GM10266 (cell line): ENCODE measurements at regions not wholly inside any gene's neighbourhood (a gene's known extent, or its start where the extent isn't known, plus 50 kb on each side); places are given as distances from the start of the nearest gene placed in this dataset.
"Not testable (repeated sequence)": the region's sequence is repeated elsewhere in the genome, so short reads cannot be mapped to it uniquely, and the experiment has no call there.

Source experiments
- DNase-seq: peaks from one replicate; pipeline ENCODE4 v3.0.0; 2012; ENCODE audit errors: extremely low spot score
- CTCF ChIP-seq: IDR thresholded peaks from 2 replicates; pipeline ENCODE4 v1.5.1; 2012; ENCODE audit warnings: mild to moderate bottlenecking, low read depth; ENCODE audit not compliant: control insufficient read depth, insufficient read depth; ENCODE audit errors: missing control alignments

GRCh38 chr6:122878796-122879195 lies 89.7 kb downstream of the SMPDL3A start:
- DNase-seq: no peak
- no peak for TF ChIP-seq CTCF

- no peak for DNase-seq
- TF ChIP-seq CTCF: no peak
Observed at GRCh38 chr6:122886481-122886880, 97.4 kb downstream of the SMPDL3A start.

GRCh38 chr6:122887941-122888340 lies 98.9 kb downstream of the SMPDL3A start:
- TF ChIP-seq CTCF: no peak
- DNase-seq: no peak

- not testable (repeated sequence) for DNase-seq
Observed at GRCh38 chr6:122888680-122889079, 99.6 kb downstream of the SMPDL3A start.

- DNase-seq: no peak
- TF ChIP-seq CTCF: no peak
Observed at GRCh38 chr6:122890250-122890649, 101.2 kb downstream of the SMPDL3A start.

- no peak for DNase-seq
- no peak for TF ChIP-seq CTCF
Observed at GRCh38 chr6:122894791-122895190, 101.2 kb upstream of the CLVS2 start.

GRCh38 chr6:122902326-122902725 lies 93.7 kb upstream of the CLVS2 start:
- DNase-seq: no peak
- no peak for TF ChIP-seq CTCF

- TF ChIP-seq CTCF: no peak
- DNase-seq: no peak
Observed at GRCh38 chr6:122903266-122903915, 92.6 kb upstream of the CLVS2 start.
